Keratinocyte (primary cell): ENCODE measurements at regions not wholly inside any gene's neighbourhood (a gene's known extent, or its start where the extent isn't known, plus 50 kb on each side); places are given as distances from the start of the nearest gene placed in this dataset.

ENCODE experiments used
- DNase-seq: peaks from one replicate; pipeline ENCODE4 v3.0.0-alpha.2; 2011; ENCODE audit warnings: low read depth, missing footprints, low spot score
- FAIRE-seq: peaks from 2 replicates; lab custom pipeline; 2011; peaks lifted over from hg19 to GRCh38; lab: Jason Lieb, UNC
- H2AFZ ChIP-seq: 2 replicates; pipeline ENCODE4 v1.6.0; 2012; ENCODE audit warnings: low read length, control low read depth, inconsistent platforms; ENCODE audit not compliant: control insufficient read depth
- H3K27ac ChIP-seq: 2 replicates; pipeline ENCODE4 v1.5.1; 2011; ENCODE audit warnings: low read length; ENCODE audit not compliant: control insufficient read depth, insufficient read depth
- H3K27me3 ChIP-seq: 3 replicates; pipeline ENCODE4 v1.6.0; 2011; ENCODE audit warnings: low read length; ENCODE audit not compliant: control insufficient read depth, insufficient read depth; ENCODE audit errors: extremely low read depth
- H3K36me3 ChIP-seq, 2 experiments: 2 replicates in 1 of 2; 3 replicates in 1 of 2; pipeline ENCODE4 v1.5.1; 2011; ENCODE audit warnings: low read length in 2 of 2, mild to moderate bottlenecking in 1 of 2; ENCODE audit not compliant: control insufficient read depth in 2 of 2, insufficient read depth in 2 of 2; ENCODE audit errors: extremely low read depth in 1 of 2
- H3K4me1 ChIP-seq: 3 replicates; pipeline ENCODE4 v1.5.1; 2011; ENCODE audit warnings: low read length; ENCODE audit not compliant: control insufficient read depth, insufficient read depth; ENCODE audit errors: extremely low read depth
- H3K4me2 ChIP-seq: 3 replicates; pipeline ENCODE4 v1.6.0; 2011; ENCODE audit warnings: low read depth, low read length; ENCODE audit not compliant: control insufficient read depth, insufficient read depth; ENCODE audit errors: extremely low read depth
- H3K4me3 ChIP-seq, 3 experiments: fragments of 200-600 bp in 1 of 3; sonication (generic) in 1 of 3; 2 replicates in 2 of 3; 3 replicates in 1 of 3; pipeline ENCODE4 v1.5.1; 2011 to 2016; ENCODE audit warnings: low read length in 3 of 3, mild to moderate bottlenecking in 3 of 3, control low read depth in 2 of 3, inconsistent platforms in 1 of 3, low read depth in 1 of 3, mixed read lengths in 1 of 3, mixed run types in 1 of 3, moderate library complexity in 1 of 3; ENCODE audit not compliant: control insufficient read depth in 2 of 3, insufficient read depth in 2 of 3; ENCODE audit errors: extremely low read depth in 1 of 3
- H3K79me2 ChIP-seq: 2 replicates; pipeline ENCODE4 v1.6.0; 2012; ENCODE audit warnings: low read length; ENCODE audit not compliant: control insufficient read depth, insufficient read depth
- H3K9ac ChIP-seq: 3 replicates; pipeline ENCODE4 v1.6.0; 2011; ENCODE audit warnings: low read length; ENCODE audit not compliant: control insufficient read depth, insufficient read depth; ENCODE audit errors: extremely low read depth
- H3K9me1 ChIP-seq: 3 replicates; pipeline ENCODE4 v1.6.0; 2011; ENCODE audit warnings: low read length; ENCODE audit not compliant: control insufficient read depth, insufficient read depth; ENCODE audit errors: extremely low read depth
- H3K9me3 ChIP-seq: 2 replicates; pipeline ENCODE4 v1.5.1; 2012; ENCODE audit warnings: low read depth, low read length; ENCODE audit not compliant: control insufficient read depth
- H4K20me1 ChIP-seq: 3 replicates; pipeline ENCODE4 v1.6.0; 2011; ENCODE audit warnings: low read length; ENCODE audit not compliant: control insufficient read depth, insufficient read depth; ENCODE audit errors: extremely low read depth
- EZH2 ChIP-seq: IDR thresholded peaks from one replicate; pipeline ENCODE4 v1.6.1; 2012; ENCODE audit warnings: inconsistent platforms, mild to moderate bottlenecking, low read length, moderate library complexity
- dilution Hi-C: fragments of 300-500 bp; cut with MboI; formaldehyde crosslinking; loops from one replicate; pipeline ENCODE4 v1.7.0; 2020; ENCODE audit warnings: low sequenced_read_pairs; ENCODE audit not compliant: extremely low pct_ligation_motif_present
- TF ChIP-seq, protein P1 (sequence below), 3 experiments: IDR thresholded peaks in 1 of 3; conservative IDR thresholded peaks in 1 of 3; optimal IDR thresholded peaks in 1 of 3; 2 replicates in 2 of 3; 3 replicates in 1 of 3; pipeline versions ENCODE3 to v1.5.1; 2011; ENCODE audit warnings: low read length in 3 of 3, mild to moderate bottlenecking in 3 of 3, moderate library complexity in 2 of 3, control low read depth in 1 of 3, inconsistent platforms in 1 of 3; ENCODE audit not compliant: insufficient read depth in 2 of 3; ENCODE audit errors: extremely low read depth in 1 of 3

DNA sequence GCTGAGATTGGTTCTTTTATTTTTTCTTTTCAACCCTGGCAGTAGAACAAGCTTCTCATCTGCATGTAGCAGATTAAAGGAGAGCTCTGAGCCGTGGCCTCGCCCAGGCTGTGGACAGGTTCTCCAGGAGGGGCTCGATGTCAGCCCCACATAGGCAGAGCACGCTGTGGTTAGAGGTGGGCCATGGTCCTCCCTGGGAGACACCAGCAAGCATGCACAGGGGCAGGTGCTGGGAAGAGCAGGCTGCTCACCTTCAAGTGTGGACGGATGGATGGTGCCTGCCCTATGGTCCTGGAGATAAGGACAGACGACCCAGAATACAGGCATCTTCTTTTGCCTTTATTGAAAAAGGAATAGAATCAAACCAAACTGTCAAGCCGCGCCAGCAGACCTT, 634.8 kb downstream of the BRD1 start:
- FAIRE-seq: no peak
- dilution Hi-C loops: no loop called here
- TF ChIP-seq EZH2: no peak
- TF ChIP-seq, protein P1, sequence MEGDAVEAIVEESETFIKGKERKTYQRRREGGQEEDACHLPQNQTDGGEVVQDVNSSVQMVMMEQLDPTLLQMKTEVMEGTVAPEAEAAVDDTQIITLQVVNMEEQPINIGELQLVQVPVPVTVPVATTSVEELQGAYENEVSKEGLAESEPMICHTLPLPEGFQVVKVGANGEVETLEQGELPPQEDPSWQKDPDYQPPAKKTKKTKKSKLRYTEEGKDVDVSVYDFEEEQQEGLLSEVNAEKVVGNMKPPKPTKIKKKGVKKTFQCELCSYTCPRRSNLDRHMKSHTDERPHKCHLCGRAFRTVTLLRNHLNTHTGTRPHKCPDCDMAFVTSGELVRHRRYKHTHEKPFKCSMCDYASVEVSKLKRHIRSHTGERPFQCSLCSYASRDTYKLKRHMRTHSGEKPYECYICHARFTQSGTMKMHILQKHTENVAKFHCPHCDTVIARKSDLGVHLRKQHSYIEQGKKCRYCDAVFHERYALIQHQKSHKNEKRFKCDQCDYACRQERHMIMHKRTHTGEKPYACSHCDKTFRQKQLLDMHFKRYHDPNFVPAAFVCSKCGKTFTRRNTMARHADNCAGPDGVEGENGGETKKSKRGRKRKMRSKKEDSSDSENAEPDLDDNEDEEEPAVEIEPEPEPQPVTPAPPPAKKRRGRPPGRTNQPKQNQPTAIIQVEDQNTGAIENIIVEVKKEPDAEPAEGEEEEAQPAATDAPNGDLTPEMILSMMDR (optimal IDR thresholded peaks at IDR 0.05 in 1 of 3, IDR thresholded peaks at IDR 0.05 in 1 of 3, conservative IDR thresholded peaks at IDR 0.05 in 1 of 3; ENCODE audit: extremely low read depth in 1 of 3, insufficient read depth in 2 of 3, low read length in 3 of 3): no peak

DNA sequence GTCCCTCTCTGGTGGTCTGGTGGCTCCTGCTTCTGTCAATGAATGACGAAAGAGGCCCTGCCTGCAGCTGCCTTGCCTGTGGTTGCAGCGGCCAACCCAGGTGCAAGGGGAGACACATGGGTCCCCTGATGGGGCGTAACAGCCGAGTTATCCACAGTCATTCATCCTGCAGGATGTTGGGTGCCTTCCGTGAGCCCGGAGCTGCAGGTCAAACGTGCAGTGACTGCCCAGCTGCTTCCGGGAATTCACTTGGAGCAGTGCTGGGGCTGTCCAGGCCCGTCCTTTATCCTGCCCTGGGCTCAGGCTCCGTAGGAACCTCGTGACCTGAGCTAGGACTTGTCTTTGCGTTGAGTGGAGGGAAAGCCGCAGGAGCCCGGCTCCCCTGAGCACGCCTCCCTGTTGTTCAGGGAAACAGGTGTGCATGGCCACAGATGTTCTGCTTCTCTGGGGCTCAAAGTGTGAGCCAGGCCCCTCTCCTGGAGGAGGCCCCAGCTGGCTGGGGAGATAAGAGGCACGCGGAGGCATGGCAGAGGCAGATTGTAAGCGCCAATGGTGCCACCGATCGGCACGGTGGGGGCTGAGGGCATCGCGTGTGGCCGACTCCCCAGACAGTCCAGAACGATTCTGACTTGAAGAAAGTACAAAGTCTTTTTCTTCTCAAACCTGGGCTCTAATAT, 635.4 kb downstream of the BRD1 start:
- no peak overlapping the region for H2AFZ ChIP-seq
- no peak overlapping the region for H3K4me3 ChIP-seq
- no peaks in the 10 kb centered on the region for H3K9me1 ChIP-seq
- TF ChIP-seq EZH2: no peak
- TF ChIP-seq, protein P1 (optimal IDR thresholded peaks at IDR 0.05 in 1 of 3, IDR thresholded peaks at IDR 0.05 in 1 of 3, conservative IDR thresholded peaks at IDR 0.05 in 1 of 3; ENCODE audit: extremely low read depth in 1 of 3, insufficient read depth in 2 of 3, low read length in 3 of 3): no peak
- no peaks in the 10 kb centered on the region for H3K4me1 ChIP-seq
- no peak overlapping the region for H3K9ac ChIP-seq
- peaks cover 33% of the 10 kb centered on the region for H3K9me3 ChIP-seq
- no peaks in the 10 kb centered on the region for H4K20me1 ChIP-seq
- FAIRE-seq (no peak), DNase-seq (no peak)
- no peaks in the 10 kb centered on the region for H3K79me2 ChIP-seq
- H3K4me2 ChIP-seq: no peak overlapping the region
- no peaks in the 10 kb centered on the region for H3K27me3 ChIP-seq
- no peak overlapping the region for H3K27ac ChIP-seq
- no peaks in the 10 kb centered on the region for H3K36me3 ChIP-seq
- dilution Hi-C loops: no loop called here

More for the DNA sequence above, 634.8 kb downstream of the BRD1 start:
- H3K79me2 ChIP-seq: no peaks in the 10 kb centered on the region
- H2AFZ ChIP-seq: no peak overlapping the region
- H3K27ac ChIP-seq: no peak overlapping the region
- DNase-seq: no peak
- no peaks in the 10 kb centered on the region for H3K27me3 ChIP-seq
- H3K9ac ChIP-seq: no peak overlapping the region
- H3K4me1 ChIP-seq: no peaks in the 10 kb centered on the region
- no peaks in the 10 kb centered on the region for H3K9me1 ChIP-seq
- no peaks in the 10 kb centered on the region for H3K36me3 ChIP-seq
- H3K4me3 ChIP-seq: no peak overlapping the region
- H3K4me2 ChIP-seq: no peak overlapping the region
- no peaks in the 10 kb centered on the region for H4K20me1 ChIP-seq
- peaks cover 33% of the 10 kb centered on the region for H3K9me3 ChIP-seq
